ENCODE measurements at regions not wholly inside any gene's neighbourhood (a gene's known extent, or its start where the extent isn't known, plus 50 kb on each side); places are given as distances from the start of the nearest gene placed in this dataset.

DNA sequence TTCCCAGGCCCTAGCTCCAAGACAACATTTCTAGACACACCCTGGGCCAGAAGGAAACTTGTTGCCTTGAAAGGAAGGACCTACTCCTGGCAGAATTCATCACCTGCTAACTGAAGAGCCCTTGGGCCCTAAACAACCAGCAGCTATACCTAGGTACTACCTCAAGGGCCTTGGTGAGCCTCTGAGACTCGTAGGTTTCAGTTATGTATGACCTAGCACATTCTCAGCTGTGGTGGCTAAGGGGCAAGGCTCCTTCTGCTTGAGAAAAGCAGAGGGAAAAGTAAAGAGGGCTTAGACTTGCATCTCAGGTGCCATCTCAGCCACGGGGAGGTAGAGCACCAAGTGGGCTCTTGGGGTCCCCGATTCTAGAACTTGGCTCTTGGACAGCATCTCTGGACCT lies 132.3 kb upstream of the NHSL1 start:
- TF ChIP-seq, protein P1, sequence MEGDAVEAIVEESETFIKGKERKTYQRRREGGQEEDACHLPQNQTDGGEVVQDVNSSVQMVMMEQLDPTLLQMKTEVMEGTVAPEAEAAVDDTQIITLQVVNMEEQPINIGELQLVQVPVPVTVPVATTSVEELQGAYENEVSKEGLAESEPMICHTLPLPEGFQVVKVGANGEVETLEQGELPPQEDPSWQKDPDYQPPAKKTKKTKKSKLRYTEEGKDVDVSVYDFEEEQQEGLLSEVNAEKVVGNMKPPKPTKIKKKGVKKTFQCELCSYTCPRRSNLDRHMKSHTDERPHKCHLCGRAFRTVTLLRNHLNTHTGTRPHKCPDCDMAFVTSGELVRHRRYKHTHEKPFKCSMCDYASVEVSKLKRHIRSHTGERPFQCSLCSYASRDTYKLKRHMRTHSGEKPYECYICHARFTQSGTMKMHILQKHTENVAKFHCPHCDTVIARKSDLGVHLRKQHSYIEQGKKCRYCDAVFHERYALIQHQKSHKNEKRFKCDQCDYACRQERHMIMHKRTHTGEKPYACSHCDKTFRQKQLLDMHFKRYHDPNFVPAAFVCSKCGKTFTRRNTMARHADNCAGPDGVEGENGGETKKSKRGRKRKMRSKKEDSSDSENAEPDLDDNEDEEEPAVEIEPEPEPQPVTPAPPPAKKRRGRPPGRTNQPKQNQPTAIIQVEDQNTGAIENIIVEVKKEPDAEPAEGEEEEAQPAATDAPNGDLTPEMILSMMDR (IDR thresholded peaks at IDR 0.05; ENCODE audit: low read depth, low read length, missing control alignments) = no peak
- in situ Hi-C loops (cut with HindIII; ENCODE audit: low sequenced_read_pairs) = no loop called here
- H3K4me3 ChIP-seq (ENCODE audit: low read depth, low read length) = no peak overlapping the region
- DNase-seq (ENCODE audit: low read depth) = no peak

DNA sequence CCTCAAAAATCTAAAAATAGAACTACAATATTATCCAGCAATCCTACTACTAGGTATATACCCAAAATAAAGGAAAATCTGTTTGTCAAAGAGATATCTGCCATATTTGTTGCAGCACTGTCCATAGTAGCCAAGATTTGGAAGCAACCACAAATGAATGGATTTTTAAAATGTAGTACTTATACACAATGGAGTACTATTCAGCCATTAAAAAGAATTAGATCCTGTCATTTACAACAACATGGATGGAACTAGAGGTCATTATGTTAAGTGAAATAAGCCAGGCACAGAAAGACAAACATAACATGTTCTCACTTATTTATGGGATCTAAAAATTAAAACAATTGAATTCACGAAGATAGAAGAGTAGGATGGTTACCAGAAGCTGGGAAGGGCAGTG lies 135.7 kb upstream of the CCDC28A start:
- DNase-seq (ENCODE audit: low read depth) = no peak
- no peak overlapping the region for H3K4me3 ChIP-seq (ENCODE audit: low read depth, low read length)
- in situ Hi-C loops (cut with HindIII; ENCODE audit: low sequenced_read_pairs) = no loop called here
- TF ChIP-seq, protein P1 (IDR thresholded peaks at IDR 0.05; ENCODE audit: low read depth, low read length, missing control alignments) = no peak

DNA sequence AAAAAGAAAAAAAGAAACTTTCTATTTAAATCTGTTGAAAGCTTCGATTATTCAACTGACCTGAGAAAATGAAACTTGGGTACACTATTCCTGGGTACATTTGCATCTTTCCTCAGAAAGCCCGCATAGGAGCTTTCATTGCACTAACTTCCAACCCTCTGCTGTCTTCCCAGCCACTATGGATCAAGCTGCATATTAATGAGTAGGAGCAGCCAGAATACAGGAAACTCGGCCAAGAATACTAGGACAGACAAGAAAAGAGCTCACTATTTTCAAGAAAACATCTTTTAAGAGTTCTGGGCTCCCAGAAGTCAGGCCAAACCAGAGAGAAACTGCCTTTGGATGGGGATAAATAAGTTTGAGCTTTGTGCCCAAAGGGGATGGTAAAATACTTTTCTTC lies 135.0 kb upstream of the CCDC28A start:
- TF ChIP-seq, protein P1 (IDR thresholded peaks at IDR 0.05; ENCODE audit: low read depth, low read length, missing control alignments) = no peak
- in situ Hi-C loops (cut with HindIII; ENCODE audit: low sequenced_read_pairs) = no loop called here
- H3K4me3 ChIP-seq (ENCODE audit: low read depth, low read length) = no peak overlapping the region
- no peak for DNase-seq (ENCODE audit: low read depth)

DNA sequence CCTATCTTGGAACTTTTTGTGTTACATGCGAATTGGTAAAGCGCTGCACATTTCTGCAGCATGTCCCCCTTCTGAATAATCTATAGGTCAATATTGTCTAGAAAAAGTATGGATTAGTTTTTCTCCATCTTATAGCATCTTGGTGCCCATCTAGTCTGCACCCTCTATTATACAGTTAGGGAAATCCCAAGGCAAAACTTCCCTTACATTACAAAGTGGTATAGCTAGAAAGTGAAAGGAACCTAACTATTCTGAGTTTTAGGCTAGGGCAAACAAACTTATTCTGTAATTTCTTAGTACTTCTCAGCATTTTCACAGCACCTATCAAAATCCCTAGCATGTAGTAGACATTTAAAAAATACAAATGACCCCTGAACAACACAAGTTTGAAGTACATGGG lies 133.5 kb upstream of the CCDC28A start:
- H3K4me3 ChIP-seq (ENCODE audit: low read depth, low read length) = no peak overlapping the region
- no peak for DNase-seq (ENCODE audit: low read depth)
- in situ Hi-C loops (cut with HindIII; ENCODE audit: low sequenced_read_pairs) = loop anchor here (5.0 kb wide), 1 partner anchor 37 kb away; no protein-coding TSS in a partner anchor
- TF ChIP-seq, protein P1 (IDR thresholded peaks at IDR 0.05; ENCODE audit: low read depth, low read length, missing control alignments) = no peak

DNA sequence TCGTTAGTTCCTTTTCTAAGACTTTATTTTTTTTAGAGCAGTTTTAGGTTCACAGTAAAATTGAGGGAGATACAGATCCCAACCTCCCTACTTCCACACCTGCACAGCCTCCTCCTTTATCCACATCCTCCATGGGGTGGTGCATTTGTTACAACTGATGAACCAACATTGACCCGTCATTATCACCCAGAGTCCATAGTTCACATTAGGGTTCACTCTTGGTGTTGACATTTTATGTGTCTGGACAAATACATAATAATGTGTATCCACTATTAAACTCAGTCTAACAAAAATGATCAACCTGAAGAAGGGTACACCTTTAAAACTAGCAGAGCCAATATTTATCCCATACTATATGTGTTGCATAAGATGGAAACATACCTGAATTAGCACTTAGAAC lies 130.4 kb upstream of the CCDC28A start:
- H3K4me3 ChIP-seq (ENCODE audit: low read depth, low read length) = no peak overlapping the region
- in situ Hi-C loops (cut with HindIII; ENCODE audit: low sequenced_read_pairs) = loop anchor here (5.0 kb wide), 1 partner anchor 34 kb away; no protein-coding TSS in a partner anchor

DNA sequence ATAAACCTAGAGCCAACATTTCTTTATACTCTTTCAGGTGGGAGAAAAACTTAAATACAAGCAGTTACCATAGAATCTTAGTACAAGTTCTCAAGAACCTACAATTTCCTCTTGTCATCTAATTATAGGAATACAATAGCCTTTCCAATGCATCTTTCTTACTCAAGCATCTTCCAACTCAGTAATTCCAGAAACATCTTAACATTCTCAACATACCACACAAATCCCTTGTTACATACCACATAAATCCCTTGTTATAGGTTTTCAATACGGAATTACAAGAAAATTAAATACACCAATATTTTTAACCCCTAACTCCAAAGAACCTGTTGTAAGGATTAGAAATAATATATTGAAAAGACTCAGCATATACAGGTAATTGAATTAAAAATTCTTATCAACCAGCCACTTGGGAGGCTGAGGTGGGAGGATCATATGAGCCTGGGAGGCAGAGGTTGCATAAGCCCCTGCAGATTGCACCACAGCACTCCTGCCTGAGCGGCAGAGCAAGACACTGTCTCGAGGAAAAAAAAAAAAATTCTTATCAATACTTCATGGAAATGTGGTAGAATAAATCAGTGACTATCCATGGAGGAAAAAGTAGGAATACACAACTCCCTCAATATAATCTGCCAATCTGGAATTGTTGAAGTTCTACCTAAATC lies 127.5 kb upstream of the CCDC28A start:
- no peak for DNase-seq (ENCODE audit: low read depth)
- in situ Hi-C loops (cut with HindIII; ENCODE audit: low sequenced_read_pairs) = no loop called here
- no peak overlapping the region for H3K4me3 ChIP-seq (ENCODE audit: low read depth, low read length)
- TF ChIP-seq, protein P1 (IDR thresholded peaks at IDR 0.05; ENCODE audit: low read depth, low read length, missing control alignments) = no peak

More for the DNA sequence above, 130.4 kb upstream of the CCDC28A start:
- DNase-seq (ENCODE audit: low read depth) = no peak
- TF ChIP-seq, protein P1 (IDR thresholded peaks at IDR 0.05; ENCODE audit: low read depth, low read length, missing control alignments) = no peak

Data from astrocyte of the cerebellum (primary cell).